HEK293 (cell line): ENCODE measurements at regions not wholly inside any gene's neighbourhood (a gene's known extent, or its start where the extent isn't known, plus 50 kb on each side); places are given as distances from the start of the nearest gene placed in this dataset.

Experiments
- CTCF ChIA-PET: fragments of 350-600 bp; formaldehyde crosslinking; extraction: SDS; loops from one replicate; lab custom pipeline; 2021; ENCODE audit warnings: antibody characterized with exemption; lab: Yijun Ruan, JAX
- POLR2A ChIA-PET: fragments of 300-600 bp; formaldehyde crosslinking; extraction: SDS; loops from one replicate; lab custom pipeline; 2020; ENCODE audit warnings: antibody characterized with exemption, inconsistent platforms; lab: Yijun Ruan, JAX
- H3K27ac ChIP-seq: fragments of 200-500 bp; sonication (Bioruptor generic); 2 replicates; pipeline ENCODE4 v1.5.1; 2014; ENCODE audit warnings: low read depth, low read length, control low read depth, inconsistent platforms; ENCODE audit errors: extremely low read depth
- H3K36me3 ChIP-seq, 2 experiments: fragments of 200-500 bp in 1 of 2; sonication (Bioruptor generic) in 1 of 2; 1 replicate in 1 of 2; 2 replicates in 1 of 2; pipeline ENCODE4 v1.5.1; 2014 to 2017; ENCODE audit warnings: inconsistent platforms in 2 of 2, low read length in 2 of 2; ENCODE audit not compliant: control insufficient read depth in 2 of 2, insufficient read depth in 1 of 2
- H3K4me1 ChIP-seq: fragments of 200-500 bp; sonication (Bioruptor generic); 2 replicates; pipeline ENCODE4 v1.5.1; 2014; ENCODE audit warnings: mild to moderate bottlenecking, low read length, inconsistent platforms; ENCODE audit not compliant: control insufficient read depth, insufficient read depth
- H3K4me3 ChIP-seq: 2 replicates; pipeline ENCODE4 v1.5.1; 2011; ENCODE audit warnings: low read depth, mild to moderate bottlenecking, control low read depth, low read length, moderate library complexity
- H3K9me3 ChIP-seq: fragments of 200-500 bp; sonication (Bioruptor generic); 2 replicates; pipeline ENCODE4 v1.5.1; 2014; ENCODE audit warnings: low read depth, low read length, inconsistent platforms; ENCODE audit not compliant: control insufficient read depth, insufficient read depth
- BCL11A ChIP-seq: fragments of 450-650 bp; formaldehyde crosslinking; IDR thresholded peaks from 2 replicates; pipeline ENCODE4 v1.5.1; 2016; ENCODE audit warnings: low read depth, missing biosample characterization, missing genetic modification characterization
- FEZF1 ChIP-seq: fragments of 450-650 bp; formaldehyde crosslinking; IDR thresholded peaks from 2 replicates; pipeline ENCODE4 v1.5.1; 2016; ENCODE audit warnings: missing biosample characterization, missing genetic modification characterization
- IKZF3 ChIP-seq: fragments of 450-650 bp; IDR thresholded peaks from 2 replicates; pipeline ENCODE4 v1.5.0; 2018; ENCODE audit warnings: missing biosample characterization, mild to moderate bottlenecking, missing genetic modification characterization, moderate library complexity
- PBX3 ChIP-seq: sonication (generic); formaldehyde crosslinking; IDR thresholded peaks from 2 replicates; pipeline ENCODE4 v1.8.1; 2022; ENCODE audit warnings: mild to moderate bottlenecking, moderate library complexity, missing genetic modification reagents
- SETDB1 ChIP-seq: IDR thresholded peaks from one replicate; pipeline ENCODE4 v1.6.1; 2017; ENCODE audit warnings: mild to moderate bottlenecking, low read length, moderate library complexity, mixed read lengths; ENCODE audit not compliant: insufficient read length
- ZBTB49 ChIP-seq: fragments of 450-650 bp; formaldehyde crosslinking; IDR thresholded peaks from 2 replicates; pipeline ENCODE4 v1.5.1; 2016; ENCODE audit warnings: missing biosample characterization, missing genetic modification characterization, low read depth
- ZNF140 ChIP-seq: fragments of 450-650 bp; formaldehyde crosslinking; IDR thresholded peaks from 2 replicates; pipeline ENCODE4 v1.5.1; 2016; ENCODE audit warnings: missing biosample characterization, missing genetic modification characterization
- ZNF169 ChIP-seq: fragments of 450-650 bp; formaldehyde crosslinking; IDR thresholded peaks from 2 replicates; pipeline ENCODE4 v1.5.1; 2016; ENCODE audit warnings: missing biosample characterization, missing genetic modification characterization
- ZNF18 ChIP-seq: fragments of 450-650 bp; formaldehyde crosslinking; IDR thresholded peaks from 2 replicates; pipeline ENCODE4 v1.5.1; 2016; ENCODE audit warnings: missing biosample characterization, missing genetic modification characterization
- ZNF23 ChIP-seq: fragments of 450-650 bp; formaldehyde crosslinking; IDR thresholded peaks from 2 replicates; pipeline ENCODE4 v1.5.1; 2016; ENCODE audit warnings: missing biosample characterization, missing genetic modification characterization, borderline replicate concordance
- ZNF274 ChIP-seq, 2 experiments: fragments of 200-500 bp in 1 of 2; fragments of 450-650 bp in 1 of 2; sonication (Bioruptor generic) in 1 of 2; formaldehyde crosslinking in 1 of 2; IDR thresholded peaks; 2 replicates each; pipeline versions ENCODE4 v1.5.1 to v1.6.1; 2014 to 2016; ENCODE audit warnings: borderline replicate concordance in 1 of 2, inconsistent platforms in 1 of 2, low read length in 1 of 2, missing biosample characterization in 1 of 2, missing genetic modification characterization in 1 of 2
- ZNF292 ChIP-seq: fragments of 450-650 bp; formaldehyde crosslinking; IDR thresholded peaks from 2 replicates; pipeline ENCODE4 v1.5.1; 2016; ENCODE audit warnings: low read depth, missing biosample characterization, missing genetic modification characterization, borderline replicate concordance
- ZNF302 ChIP-seq: fragments of 450-650 bp; formaldehyde crosslinking; IDR thresholded peaks from 2 replicates; pipeline ENCODE4 v1.5.1; 2016; ENCODE audit warnings: missing biosample characterization, missing genetic modification characterization, low read depth
- ZNF37A ChIP-seq: fragments of 450-650 bp; IDR thresholded peaks from 2 replicates; pipeline ENCODE4 v1.5.1; 2018; ENCODE audit warnings: missing biosample characterization, missing genetic modification characterization
- ZNF433 ChIP-seq: fragments of 450-650 bp; formaldehyde crosslinking; IDR thresholded peaks from 2 replicates; pipeline ENCODE4 v1.5.1; 2016; ENCODE audit warnings: missing biosample characterization, missing genetic modification characterization, low read depth
- ZNF473 ChIP-seq: fragments of 450-650 bp; formaldehyde crosslinking; IDR thresholded peaks from 2 replicates; pipeline ENCODE4 v1.5.1; 2017; ENCODE audit warnings: missing biosample characterization, missing genetic modification characterization
- ZNF521 ChIP-seq: fragments of 450-650 bp; formaldehyde crosslinking; IDR thresholded peaks from 2 replicates; pipeline ENCODE4 v1.5.1; 2017; ENCODE audit warnings: missing biosample characterization, mild to moderate bottlenecking, missing genetic modification characterization
- ZNF600 ChIP-seq: fragments of 450-650 bp; formaldehyde crosslinking; IDR thresholded peaks from 2 replicates; pipeline ENCODE4 v1.5.1; 2016; ENCODE audit warnings: missing biosample characterization, missing genetic modification characterization
- ZNF639 ChIP-seq: fragments of 450-650 bp; formaldehyde crosslinking; IDR thresholded peaks from 2 replicates; pipeline ENCODE4 v1.5.1; 2016; ENCODE audit warnings: missing biosample characterization, missing genetic modification characterization
- ZNF658 ChIP-seq: fragments of 450-650 bp; formaldehyde crosslinking; IDR thresholded peaks from 2 replicates; pipeline ENCODE4; 2016; ENCODE audit warnings: missing biosample characterization, missing genetic modification characterization
- ZNF664 ChIP-seq: fragments of 450-650 bp; formaldehyde crosslinking; IDR thresholded peaks from 2 replicates; pipeline ENCODE4 v1.5.1; 2016; ENCODE audit warnings: missing biosample characterization, missing genetic modification characterization
- ZNF76 ChIP-seq: fragments of 450-650 bp; formaldehyde crosslinking; IDR thresholded peaks from 2 replicates; pipeline ENCODE4; 2016; ENCODE audit warnings: low read depth, missing biosample characterization, missing genetic modification characterization, borderline replicate concordance
- ZNF777 ChIP-seq: fragments of 450-650 bp; formaldehyde crosslinking; IDR thresholded peaks from 2 replicates; pipeline ENCODE4 v1.5.1; 2017; ENCODE audit warnings: missing biosample characterization, missing genetic modification characterization, borderline replicate concordance

- Histone ChIP-seq H3K36me3 (no peaks in the 10 kb centered on the region), H3K4me3 (no peak overlapping the region), H3K4me1 (no peaks in the 10 kb centered on the region), H3K27ac (no peak overlapping the region), H3K9me3 (no peaks in the 10 kb centered on the region)
- POLR2A ChIA-PET: no interaction called here
- no peak for TF ChIP-seq ZNF292 (tag by site-specific recombination)
- TF ChIP-seq ZNF777 (tag by site-specific recombination): no peak
- TF ChIP-seq ZNF433 (tag by site-specific recombination): no peak
- CTCF ChIA-PET: interaction anchor here (0.5 to 4.3 kb wide), 3 partner anchors 12 to 262 kb away, joined by 3 to 14 read pairs (median 3); no protein-coding TSS in a partner anchor
Measured at GRCh38 chr2:207459990-207460757, 69.6 kb upstream of the CREB1 start.

GRCh38 chr2:207463433-207463832 is 66.3 kb upstream of the CREB1 start:
- ChIA-PET POLR2A (no interaction called here), CTCF (no interaction called here)
- Histone ChIP-seq H3K9me3 (no peaks in the 10 kb centered on the region), H3K4me3 (no peak overlapping the region), H3K27ac (no peak overlapping the region), H3K4me1 (no peaks in the 10 kb centered on the region), H3K36me3 (no peaks in the 10 kb centered on the region)
- TF ChIP-seq ZNF76 (tag by site-specific recombination): no peak
- no peak for TF ChIP-seq ZNF521
- TF ChIP-seq IKZF3: no peak
- TF ChIP-seq ZBTB49 (tag by site-specific recombination): no peak
- TF ChIP-seq ZNF292 (tag by site-specific recombination): no peak
- TF ChIP-seq ZNF473 (tag by site-specific recombination): no peak
- TF ChIP-seq ZNF169 (tag by site-specific recombination): no peak
- no peak for TF ChIP-seq SETDB1
- TF ChIP-seq ZNF664 (tag by site-specific recombination): no peak
- TF ChIP-seq ZNF37A: no peak
- TF ChIP-seq ZNF140 (tag by site-specific recombination): no peak
- TF ChIP-seq ZNF639: no peak
- no peak for TF ChIP-seq ZNF274 (IDR thresholded peaks at IDR 0.05; ENCODE audit: low read length)
- no peak for TF ChIP-seq ZNF274 (tag by site-specific recombination; IDR thresholded peaks at IDR 0.05; ENCODE audit: borderline replicate concordance)
- no peak for TF ChIP-seq BCL11A (tag by site-specific recombination)
- TF ChIP-seq ZNF302 (tag by site-specific recombination): no peak
- TF ChIP-seq FEZF1 (tag by site-specific recombination): no peak

GRCh38 chr2:207464007-207464406 is 65.8 kb upstream of the CREB1 start:
- H3K27ac ChIP-seq: no peak overlapping the region

More at GRCh38 chr2:207464007-207464406, 65.8 kb upstream of the CREB1 start:
- ChIA-PET CTCF (no interaction called here), POLR2A (no interaction called here)
- Histone ChIP-seq H3K4me3 (no peak overlapping the region), H3K9me3 (no peaks in the 10 kb centered on the region), H3K36me3 (no peaks in the 10 kb centered on the region), H3K4me1 (no peaks in the 10 kb centered on the region)
- TF ChIP-seq ZNF18 (tag by site-specific recombination): no peak
- TF ChIP-seq ZNF658 (tag by site-specific recombination): no peak
- TF ChIP-seq ZNF23 (tag by site-specific recombination): no peak
- no peak for TF ChIP-seq ZNF76 (tag by site-specific recombination)
- no peak for TF ChIP-seq ZNF600 (tag by site-specific recombination)
- TF ChIP-seq PBX3: no peak
